ENCODE measurements at regions not wholly inside any gene's neighbourhood (a gene's known extent, or its start where the extent isn't known, plus 50 kb on each side); places are given as distances from the start of the nearest gene placed in this dataset.

GRCh38 chr18:52069201-52069600 lies 270.8 kb upstream of the DCC start:
- Mint-ChIP-seq H3K27me3 (ENCODE audit: low read depth) (no peaks in the 10 kb centered on the region), H3K9me3 (peaks cover 10% of the 10 kb centered on the region), H3K27ac (ENCODE audit: unreplicated experiment) (no peak overlapping the region), H3K4me3 (no peak overlapping the region), H3K36me3 (ENCODE audit: low read depth) (peaks cover 5% of the 10 kb centered on the region), H3K4me1 (peaks cover 13% of the 10 kb centered on the region)
- no peak for DNase-seq (ENCODE audit: low read depth, low spot score)
- no peak for TF ChIP-seq CTCF (conservative IDR thresholded peaks at IDR 0.05)

GRCh38 chr18:52070291-52070756 lies 269.7 kb upstream of the DCC start:
- peaks cover 9% of the 10 kb centered on the region for H3K9me3 Mint-ChIP-seq

GRCh38 chr18:52077251-52077983 lies 262.6 kb upstream of the DCC start:
- Mint-ChIP-seq H3K27me3 (ENCODE audit: low read depth) (no peaks in the 10 kb centered on the region), H3K36me3 (ENCODE audit: low read depth) (no peaks in the 10 kb centered on the region), H3K4me3 (no peak overlapping the region), H3K27ac (ENCODE audit: unreplicated experiment) (no peak overlapping the region), H3K4me1 (no peaks in the 10 kb centered on the region), H3K9me3 (no peaks in the 10 kb centered on the region)
- DNase-seq (ENCODE audit: low read depth, low spot score), result no peak
- no peak for TF ChIP-seq CTCF (conservative IDR thresholded peaks at IDR 0.05)

More at GRCh38 chr18:52070291-52070756, 269.7 kb upstream of the DCC start:
- DNase-seq (ENCODE audit: low read depth, low spot score), result no peak
- no peaks in the 10 kb centered on the region for H3K27me3 Mint-ChIP-seq (ENCODE audit: low read depth)
- no peak for TF ChIP-seq CTCF (conservative IDR thresholded peaks at IDR 0.05)
- H3K27ac Mint-ChIP-seq (ENCODE audit: unreplicated experiment), result no peak overlapping the region
- H3K4me1 Mint-ChIP-seq, result peaks cover 13% of the 10 kb centered on the region
- H3K4me3 Mint-ChIP-seq, result no peak overlapping the region
- peaks cover 4% of the 10 kb centered on the region for H3K36me3 Mint-ChIP-seq (ENCODE audit: low read depth)

- H3K4me3 Mint-ChIP-seq, result no peak overlapping the region
Observed at GRCh38 chr18:52082246-52082645, 257.8 kb upstream of the DCC start.

GRCh38 chr18:52087140-52087539 lies 252.9 kb upstream of the DCC start:
- Mint-ChIP-seq H3K27ac (ENCODE audit: unreplicated experiment) (no peak overlapping the region), H3K4me3 (no peak overlapping the region), H3K4me1 (no peaks in the 10 kb centered on the region), H3K9me3 (peaks cover 3% of the 10 kb centered on the region), H3K27me3 (ENCODE audit: low read depth) (peaks cover 2% of the 10 kb centered on the region), H3K36me3 (ENCODE audit: low read depth) (no peaks in the 10 kb centered on the region)
- no peak for DNase-seq (ENCODE audit: low read depth, low spot score)
- no peak for TF ChIP-seq CTCF (conservative IDR thresholded peaks at IDR 0.05)

More at GRCh38 chr18:52082246-52082645, 257.8 kb upstream of the DCC start:
- Mint-ChIP-seq H3K36me3 (ENCODE audit: low read depth) (no peaks in the 10 kb centered on the region), H3K27ac (ENCODE audit: unreplicated experiment) (no peak overlapping the region), H3K27me3 (ENCODE audit: low read depth) (no peaks in the 10 kb centered on the region), H3K4me1 (no peaks in the 10 kb centered on the region), H3K9me3 (peaks cover 3% of the 10 kb centered on the region)
- no peak for TF ChIP-seq CTCF (conservative IDR thresholded peaks at IDR 0.05)
- no peak for DNase-seq (ENCODE audit: low read depth, low spot score)
